Activated T-cell treated with anti-CD3 and anti-CD28 coated beads, Interleukin-2, amount 50 U/mL, for 24 hours (primary cell): ENCODE measurements at regions not wholly inside any gene's neighbourhood (a gene's known extent, or its start where the extent isn't known, plus 50 kb on each side); places are given as distances from the start of the nearest gene placed in this dataset.
"Not testable (repeated sequence)": the region's sequence is repeated elsewhere in the genome, so short reads cannot be mapped to it uniquely, and the experiment has no call there.

ENCODE experiments used
- DNase-seq: peaks from one replicate; pipeline ENCODE4 v3.0.0-alpha.2; 2020
- H3K27ac Mint-ChIP-seq: 2 replicates; pipeline ENCODE4 v1.8.0; 2020; ENCODE audit warnings: mild to moderate bottlenecking, mixed read lengths
- H3K27me3 Mint-ChIP-seq: 2 replicates; pipeline ENCODE4 v1.8.0; 2020; ENCODE audit warnings: mixed read lengths
- H3K36me3 Mint-ChIP-seq: 2 replicates; pipeline ENCODE4 v1.8.0; 2020; ENCODE audit warnings: low read depth, mixed read lengths
- H3K4me1 Mint-ChIP-seq: 2 replicates; pipeline ENCODE4 v1.8.0; 2020; ENCODE audit warnings: low read depth, mixed read lengths
- H3K4me3 Mint-ChIP-seq: 2 replicates; pipeline ENCODE4 v1.8.0; 2020; ENCODE audit warnings: mild to moderate bottlenecking, moderate library complexity, mixed read lengths
- H3K9me3 Mint-ChIP-seq: 2 replicates; pipeline ENCODE4 v1.8.0; 2020; ENCODE audit warnings: mixed read lengths

DNA sequence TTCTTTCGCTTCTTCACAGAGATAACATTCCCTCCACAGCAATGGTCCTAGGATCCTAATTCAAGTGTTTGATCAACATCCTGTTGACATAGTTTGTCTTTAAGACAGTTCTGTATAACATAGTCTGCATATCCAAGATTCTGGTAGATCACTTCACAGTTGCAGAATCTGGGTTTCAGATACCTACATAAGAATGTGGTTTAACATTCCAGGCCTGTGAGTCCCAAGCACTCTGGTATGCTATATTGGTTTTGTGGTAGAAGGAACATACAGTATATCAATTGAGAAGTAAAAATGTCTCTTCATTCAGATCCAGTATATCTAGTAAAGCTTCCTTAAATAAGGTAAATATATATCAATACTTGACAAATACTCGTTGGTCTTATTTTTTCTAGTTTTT, 914.2 kb upstream of the CDH6 start:
- Mint-ChIP-seq H3K27ac (no peak overlapping the region), H3K4me1 (no peaks in the 10 kb centered on the region), H3K36me3 (no peaks in the 10 kb centered on the region), H3K9me3 (peaks cover 30% of the 10 kb centered on the region), H3K27me3 (no peaks in the 10 kb centered on the region), H3K4me3 (no peak overlapping the region)
- DNase-seq: no peak

DNA sequence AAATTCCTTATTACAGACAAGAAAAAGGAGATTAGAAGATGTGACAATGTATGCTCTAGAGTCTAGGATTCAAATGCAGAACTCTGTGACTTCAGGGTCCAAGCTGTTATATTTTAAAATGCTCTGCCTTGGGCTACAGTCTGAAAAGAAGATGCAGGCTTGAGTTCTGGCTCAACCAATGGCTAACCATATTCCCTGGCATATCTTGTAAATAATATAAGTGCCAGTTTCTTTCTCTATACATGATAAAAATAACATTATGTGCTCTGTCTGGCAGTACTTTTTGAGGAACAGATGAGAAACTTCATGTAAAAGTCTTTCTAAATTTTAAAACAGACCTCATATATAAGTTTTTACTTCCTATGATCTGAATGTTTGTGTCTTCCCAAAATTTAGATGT, 926.5 kb upstream of the CDH6 start:
- no peak for DNase-seq
- H3K27me3 Mint-ChIP-seq: no peaks in the 10 kb centered on the region
- no peaks in the 10 kb centered on the region for H3K36me3 Mint-ChIP-seq
- no peak overlapping the region for H3K4me3 Mint-ChIP-seq
- H3K4me1 Mint-ChIP-seq: no peaks in the 10 kb centered on the region
- peaks cover 3% of the 10 kb centered on the region for H3K9me3 Mint-ChIP-seq
- no peak overlapping the region for H3K27ac Mint-ChIP-seq

- H3K27me3 Mint-ChIP-seq: no peaks in the 10 kb centered on the region
Measured at GRCh38 chr5:30239331-30240022, 954.0 kb upstream of the CDH6 start.

DNA sequence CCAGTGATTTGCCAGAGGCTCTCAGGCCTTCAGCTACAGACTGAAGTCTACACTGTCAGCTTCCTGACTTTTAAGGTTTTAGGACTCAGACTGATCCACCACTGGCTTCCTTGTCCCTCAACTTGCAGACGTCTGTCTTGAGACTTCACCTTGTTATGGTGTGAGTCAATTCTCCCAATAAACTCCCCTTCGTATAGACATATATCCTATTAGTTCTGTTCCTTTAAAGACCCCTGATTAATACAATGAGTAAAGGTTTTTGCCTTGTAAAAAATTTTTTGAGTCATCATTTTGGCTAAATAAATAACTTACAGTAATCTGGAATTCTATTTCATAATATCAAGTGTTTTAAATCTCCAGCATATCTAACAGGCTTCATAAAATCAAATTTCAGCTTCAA, 956.3 kb upstream of the CDH6 start:
- Mint-ChIP-seq H3K9me3 (peaks cover 13% of the 10 kb centered on the region), H3K36me3 (no peaks in the 10 kb centered on the region), H3K27ac (no peak overlapping the region)

More at GRCh38 chr5:30239331-30240022, 954.0 kb upstream of the CDH6 start:
- H3K4me1 Mint-ChIP-seq: no peaks in the 10 kb centered on the region
- peaks cover 13% of the 10 kb centered on the region for H3K9me3 Mint-ChIP-seq
- H3K36me3 Mint-ChIP-seq: no peaks in the 10 kb centered on the region
- no peak overlapping the region for H3K27ac Mint-ChIP-seq
- no peak overlapping the region for H3K4me3 Mint-ChIP-seq
- no peak for DNase-seq

GRCh38 chr5:30209755-30210154, 983.7 kb upstream of the CDH6 start:
- H3K27me3 Mint-ChIP-seq: no peaks in the 10 kb centered on the region
- no peak overlapping the region for H3K27ac Mint-ChIP-seq
- no peak for DNase-seq
- peaks cover 35% of the 10 kb centered on the region for H3K9me3 Mint-ChIP-seq
- no peak overlapping the region for H3K4me3 Mint-ChIP-seq
- H3K36me3 Mint-ChIP-seq: no peaks in the 10 kb centered on the region
- no peaks in the 10 kb centered on the region for H3K4me1 Mint-ChIP-seq

More for the DNA sequence above, 956.3 kb upstream of the CDH6 start:
- no peak overlapping the region for H3K4me3 Mint-ChIP-seq
- DNase-seq: no peak
- H3K27me3 Mint-ChIP-seq: no peaks in the 10 kb centered on the region
- H3K4me1 Mint-ChIP-seq: no peaks in the 10 kb centered on the region

DNA sequence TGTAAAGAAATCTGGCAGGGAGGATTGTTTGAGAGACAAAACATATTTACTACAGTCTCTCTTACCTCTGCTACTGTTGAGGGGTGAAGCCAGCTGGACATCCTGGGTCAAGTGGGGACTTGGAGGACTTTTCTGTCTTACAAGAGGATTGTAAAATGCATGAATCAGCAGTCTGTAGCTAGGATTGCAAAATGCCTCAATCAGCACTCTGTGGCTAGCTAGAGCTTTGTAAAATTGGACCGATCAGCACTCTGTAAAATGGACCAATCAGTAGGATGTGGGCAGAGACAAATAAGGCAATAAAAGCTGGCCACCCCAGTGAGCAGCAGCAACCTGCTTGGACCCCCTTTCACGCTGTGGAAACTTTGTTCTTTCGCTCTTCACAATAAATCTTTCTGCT, 995.8 kb upstream of the CDH6 start:
- no peaks in the 10 kb centered on the region for H3K36me3 Mint-ChIP-seq
- no peaks in the 10 kb centered on the region for H3K27me3 Mint-ChIP-seq
- no peak overlapping the region for H3K4me3 Mint-ChIP-seq
- H3K9me3 Mint-ChIP-seq: peaks cover 22% of the 10 kb centered on the region
- no peak overlapping the region for H3K27ac Mint-ChIP-seq
- DNase-seq: no peak
- H3K4me1 Mint-ChIP-seq: no peaks in the 10 kb centered on the region

DNA sequence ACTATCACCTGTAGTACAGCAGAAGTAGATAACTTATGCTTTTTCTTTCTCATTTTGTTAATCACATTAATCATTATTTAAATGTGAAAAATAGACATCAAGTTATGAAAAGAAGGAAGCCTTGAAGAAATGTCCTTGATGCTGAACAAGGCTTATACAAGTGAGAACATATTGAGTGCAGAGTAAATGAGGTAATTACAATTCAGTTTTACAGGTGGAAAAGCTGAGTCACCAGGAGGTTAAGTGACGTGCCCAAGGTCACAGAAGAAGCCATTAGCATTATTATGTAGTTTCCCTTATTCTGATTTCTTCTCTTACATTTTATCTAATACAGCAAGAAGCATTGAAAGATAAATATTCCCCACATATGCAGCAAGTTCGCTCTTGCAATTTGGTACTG, 998.5 kb upstream of the CDH6 start:
- no peak overlapping the region for H3K27ac Mint-ChIP-seq
- H3K4me3 Mint-ChIP-seq: no peak overlapping the region
- no peak for DNase-seq
- no peaks in the 10 kb centered on the region for H3K4me1 Mint-ChIP-seq
- H3K27me3 Mint-ChIP-seq: no peaks in the 10 kb centered on the region
- no peaks in the 10 kb centered on the region for H3K36me3 Mint-ChIP-seq
- H3K9me3 Mint-ChIP-seq: peaks cover 17% of the 10 kb centered on the region

DNA sequence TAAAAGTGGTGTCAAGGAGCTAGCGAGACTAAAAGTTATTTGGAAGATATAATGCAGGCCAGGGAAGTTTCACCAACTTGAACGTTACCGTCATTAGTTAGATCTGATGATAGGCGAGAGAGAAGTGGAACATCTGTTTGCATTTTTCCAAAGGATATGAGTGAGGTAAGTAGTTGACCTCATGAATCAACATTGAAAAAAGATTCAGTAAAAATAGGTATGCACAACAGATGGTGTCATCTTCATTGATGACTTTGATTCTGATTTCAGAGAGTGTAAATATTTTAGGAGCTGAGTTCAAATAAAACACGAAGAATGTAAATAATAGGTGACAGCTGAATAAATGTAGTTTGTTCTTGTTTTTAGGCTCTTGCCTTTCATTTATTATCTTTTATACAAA, 998.9 kb upstream of the CDH6 start:
- Mint-ChIP-seq H3K4me1 (no peaks in the 10 kb centered on the region), H3K27me3 (no peaks in the 10 kb centered on the region), H3K36me3 (no peaks in the 10 kb centered on the region), H3K4me3 (no peak overlapping the region), H3K27ac (no peak overlapping the region), H3K9me3 (peaks cover 19% of the 10 kb centered on the region)
- DNase-seq: no peak

GRCh38 chr5:30183795-30184194, 1009.7 kb upstream of the CDH6 start:
- H3K4me3 Mint-ChIP-seq: no peak overlapping the region
- no peak overlapping the region for H3K27ac Mint-ChIP-seq
- no peaks in the 10 kb centered on the region for H3K4me1 Mint-ChIP-seq
- H3K27me3 Mint-ChIP-seq: no peaks in the 10 kb centered on the region
- no peak for DNase-seq
- no peaks in the 10 kb centered on the region for H3K36me3 Mint-ChIP-seq
- H3K9me3 Mint-ChIP-seq: peaks cover 4% of the 10 kb centered on the region

- H3K4me1 Mint-ChIP-seq: no peaks in the 10 kb centered on the region
- DNase-seq: no peak
- H3K4me3 Mint-ChIP-seq: no peak overlapping the region
- no peak overlapping the region for H3K27ac Mint-ChIP-seq
- no peaks in the 10 kb centered on the region for H3K36me3 Mint-ChIP-seq
- no peaks in the 10 kb centered on the region for H3K27me3 Mint-ChIP-seq
- H3K9me3 Mint-ChIP-seq: peaks cover 17% of the 10 kb centered on the region
Measured at GRCh38 chr5:30156156-30156555, 1037.3 kb upstream of the CDH6 start.

- H3K4me3 Mint-ChIP-seq: no peak overlapping the region
- no peak overlapping the region for H3K27ac Mint-ChIP-seq
- H3K36me3 Mint-ChIP-seq: no peaks in the 10 kb centered on the region
- H3K9me3 Mint-ChIP-seq: peaks cover 7% of the 10 kb centered on the region
- no peaks in the 10 kb centered on the region for H3K4me1 Mint-ChIP-seq
- no peaks in the 10 kb centered on the region for H3K27me3 Mint-ChIP-seq
- no peak for DNase-seq
Measured at GRCh38 chr5:30152431-30152830, 1041.1 kb upstream of the CDH6 start.

DNA sequence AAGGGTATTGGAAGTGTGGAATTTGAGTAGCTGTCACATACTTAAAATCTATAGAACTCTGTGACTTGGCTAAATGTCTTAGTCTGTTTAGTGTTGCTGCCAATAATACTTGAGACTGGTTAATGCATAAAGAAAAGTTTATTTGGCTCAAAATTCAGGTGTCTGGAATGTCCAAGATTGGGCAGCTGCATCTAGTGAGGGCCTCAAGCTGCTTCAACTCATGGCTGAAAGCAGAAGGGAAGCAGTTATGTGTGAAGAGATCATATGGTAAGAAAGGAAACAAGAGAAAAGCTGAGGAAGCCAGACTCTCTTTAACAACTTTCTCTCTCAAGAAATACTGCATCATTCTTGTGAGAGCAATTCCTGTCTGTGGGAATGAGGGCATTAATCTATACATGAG, 1043.3 kb upstream of the CDH6 start:
- no peak for DNase-seq
- H3K36me3 Mint-ChIP-seq: no peaks in the 10 kb centered on the region
- H3K27me3 Mint-ChIP-seq: no peaks in the 10 kb centered on the region
- H3K9me3 Mint-ChIP-seq: peaks cover 6% of the 10 kb centered on the region
- no peaks in the 10 kb centered on the region for H3K4me1 Mint-ChIP-seq
- no peak overlapping the region for H3K27ac Mint-ChIP-seq
- H3K4me3 Mint-ChIP-seq: no peak overlapping the region

DNA sequence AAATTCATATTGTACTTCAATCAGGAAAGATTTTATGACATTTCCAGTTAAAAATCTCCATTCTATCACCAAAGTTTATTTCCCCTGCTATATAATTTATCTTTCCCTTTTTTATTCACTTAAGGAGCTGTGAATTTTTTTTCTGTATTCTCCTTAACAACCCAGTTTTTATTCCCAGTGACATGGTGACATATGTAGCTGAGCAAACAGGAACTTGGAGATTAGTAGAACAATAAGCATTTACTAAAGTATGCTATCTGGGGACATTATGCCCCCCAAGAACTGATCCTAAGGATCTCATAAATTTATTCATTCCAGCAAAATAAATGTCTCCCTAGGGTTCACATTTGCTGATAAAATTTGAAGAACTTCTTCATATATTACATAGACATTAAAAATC, 1044.0 kb upstream of the CDH6 start:
- no peak for DNase-seq
- Mint-ChIP-seq H3K4me3 (no peak overlapping the region), H3K27me3 (no peaks in the 10 kb centered on the region), H3K9me3 (peaks cover 6% of the 10 kb centered on the region), H3K4me1 (no peaks in the 10 kb centered on the region), H3K36me3 (no peaks in the 10 kb centered on the region), H3K27ac (no peak overlapping the region)

DNA sequence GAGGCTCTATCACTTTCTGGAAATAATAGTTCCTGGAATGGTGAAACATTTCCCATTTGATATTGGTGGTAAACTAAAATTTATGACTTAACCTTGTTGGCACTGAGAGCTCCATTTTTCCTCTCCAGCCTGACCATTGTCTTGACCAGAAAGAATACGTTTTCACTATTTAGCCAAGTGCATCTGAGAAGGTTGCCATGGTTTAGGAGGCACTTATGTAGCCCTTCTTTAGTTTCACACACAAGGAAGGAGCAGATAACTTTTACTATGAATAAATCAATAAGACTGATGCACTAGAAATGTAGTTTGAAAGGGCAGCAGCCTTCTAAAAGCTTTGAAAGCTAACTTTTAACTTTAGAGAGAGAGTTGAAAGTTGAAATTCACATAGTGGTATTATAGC, 1045.5 kb upstream of the CDH6 start:
- H3K36me3 Mint-ChIP-seq: no peaks in the 10 kb centered on the region
- no peak overlapping the region for H3K4me3 Mint-ChIP-seq
- no peaks in the 10 kb centered on the region for H3K27me3 Mint-ChIP-seq
- H3K9me3 Mint-ChIP-seq: peaks cover 13% of the 10 kb centered on the region
- no peak overlapping the region for H3K27ac Mint-ChIP-seq
- no peaks in the 10 kb centered on the region for H3K4me1 Mint-ChIP-seq
- no peak for DNase-seq

GRCh38 chr5:30144059-30144458, 1049.4 kb upstream of the CDH6 start:
- H3K4me1 Mint-ChIP-seq, DNase-seq, H3K4me3 Mint-ChIP-seq, H3K27me3 Mint-ChIP-seq, H3K36me3 Mint-ChIP-seq, H3K27ac Mint-ChIP-seq: not testable (repeated sequence)
- peaks cover 18% of the 10 kb centered on the region for H3K9me3 Mint-ChIP-seq

GRCh38 chr5:30142432-30142831, 1051.1 kb upstream of the CDH6 start:
- Mint-ChIP-seq H3K4me3 (no peak overlapping the region), H3K27ac (no peak overlapping the region), H3K36me3 (no peaks in the 10 kb centered on the region), H3K4me1 (no peaks in the 10 kb centered on the region), H3K9me3 (peaks cover 18% of the 10 kb centered on the region), H3K27me3 (no peaks in the 10 kb centered on the region)
- DNase-seq: no peak
